Activated CD4-positive, alpha-beta T cell treated with anti-CD3 and anti-CD28 coated beads, Interleukin-2, amount 10 ng/mL, durations not matched to agents 24 days and 14 days (primary cell): ENCODE measurements at regions not wholly inside any gene's neighbourhood (a gene's known extent, or its start where the extent isn't known, plus 50 kb on each side); places are given as distances from the start of the nearest gene placed in this dataset.
"Not testable (repeated sequence)": the region's sequence is repeated elsewhere in the genome, so short reads cannot be mapped to it uniquely, and the experiment has no call there.

ENCODE experiments used
- DNase-seq: peaks from one replicate; pipeline ENCODE4 v3.0.0; 2022
- H3K27ac Mint-ChIP-seq: one replicate; pipeline ENCODE4 v1.8.0; 2022; ENCODE audit warnings: mild to moderate bottlenecking, mixed read lengths
- H3K27me3 Mint-ChIP-seq: one replicate; pipeline ENCODE4 v1.8.0; 2022; ENCODE audit warnings: mixed read lengths
- H3K36me3 Mint-ChIP-seq: one replicate; pipeline ENCODE4 v1.8.0; 2022; ENCODE audit warnings: low read depth, mild to moderate bottlenecking, mixed read lengths
- H3K4me1 Mint-ChIP-seq: one replicate; pipeline ENCODE4 v1.8.0; 2021; ENCODE audit warnings: mixed read lengths
- H3K4me3 Mint-ChIP-seq: one replicate; pipeline ENCODE4 v1.8.0; 2022; ENCODE audit warnings: mild to moderate bottlenecking, moderate library complexity, mixed read lengths
- H3K9me3 Mint-ChIP-seq: one replicate; pipeline ENCODE4 v1.8.0; 2021; ENCODE audit warnings: mixed read lengths
- intact Hi-C: fragments of 100-400 bp; cut with micrococcal nuclease; formaldehyde crosslinking; loops from one replicate; pipeline ENCODE4 v1.15.1; 2023

- DNase-seq, H3K4me3 Mint-ChIP-seq, H3K27ac Mint-ChIP-seq, H3K27me3 Mint-ChIP-seq, intact Hi-C loops, H3K9me3 Mint-ChIP-seq, H3K36me3 Mint-ChIP-seq, H3K4me1 Mint-ChIP-seq: not testable (repeated sequence)
These were observed 3964.0 kb upstream of the TPTE start for GRCh38 chr21:6557415-6557814.

- H3K27me3 Mint-ChIP-seq, H3K36me3 Mint-ChIP-seq, H3K4me3 Mint-ChIP-seq, DNase-seq, H3K27ac Mint-ChIP-seq, H3K4me1 Mint-ChIP-seq, H3K9me3 Mint-ChIP-seq, intact Hi-C loops: not testable (repeated sequence)
These were observed 3960.2 kb upstream of the TPTE start for GRCh38 chr21:6561168-6561567.

GRCh38 chr21:6561578-6561977 is 3959.8 kb upstream of the TPTE start:
- H3K27me3 Mint-ChIP-seq, H3K36me3 Mint-ChIP-seq, DNase-seq, H3K9me3 Mint-ChIP-seq, H3K4me1 Mint-ChIP-seq, intact Hi-C loops, H3K4me3 Mint-ChIP-seq, H3K27ac Mint-ChIP-seq: not testable (repeated sequence)

- intact Hi-C loops, H3K27ac Mint-ChIP-seq, H3K9me3 Mint-ChIP-seq, H3K27me3 Mint-ChIP-seq, H3K4me1 Mint-ChIP-seq, H3K4me3 Mint-ChIP-seq, DNase-seq, H3K36me3 Mint-ChIP-seq: not testable (repeated sequence)
These were observed 3956.7 kb upstream of the TPTE start for GRCh38 chr21:6564543-6565166.

- H3K9me3 Mint-ChIP-seq, H3K4me1 Mint-ChIP-seq, intact Hi-C loops, H3K27me3 Mint-ChIP-seq, H3K36me3 Mint-ChIP-seq: not testable (repeated sequence)
- H3K4me3 Mint-ChIP-seq: peak overlapping the region; percentile 30
- DNase-seq: peak; percentile 63
- peak overlapping the region; percentile 66 for H3K27ac Mint-ChIP-seq
These were observed 3955.9 kb upstream of the TPTE start for GRCh38 chr21:6565190-6566094.

DNA sequence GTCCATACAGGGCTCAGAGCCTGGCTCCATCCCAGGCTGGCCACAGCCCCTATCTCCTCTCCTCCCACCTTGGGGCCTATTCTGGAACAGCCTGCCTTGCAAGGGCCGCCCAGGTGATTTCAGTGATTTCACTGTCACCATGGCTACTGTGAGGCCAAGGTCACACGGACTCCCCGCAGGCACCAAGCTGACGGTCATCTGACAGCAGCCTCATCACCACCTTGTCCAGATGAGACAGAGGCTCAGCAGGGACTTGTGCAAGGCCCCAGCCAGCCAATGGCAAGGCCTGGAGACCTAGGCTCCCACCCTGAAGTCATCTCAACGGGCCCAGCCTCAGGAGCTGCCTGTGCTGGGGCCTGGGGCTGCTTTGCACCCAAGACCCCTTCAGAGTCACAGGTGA is 3953.8 kb upstream of the TPTE start:
- H3K27ac Mint-ChIP-seq, intact Hi-C loops, H3K4me3 Mint-ChIP-seq, H3K36me3 Mint-ChIP-seq, H3K27me3 Mint-ChIP-seq, H3K4me1 Mint-ChIP-seq, H3K9me3 Mint-ChIP-seq, DNase-seq: not testable (repeated sequence)

DNA sequence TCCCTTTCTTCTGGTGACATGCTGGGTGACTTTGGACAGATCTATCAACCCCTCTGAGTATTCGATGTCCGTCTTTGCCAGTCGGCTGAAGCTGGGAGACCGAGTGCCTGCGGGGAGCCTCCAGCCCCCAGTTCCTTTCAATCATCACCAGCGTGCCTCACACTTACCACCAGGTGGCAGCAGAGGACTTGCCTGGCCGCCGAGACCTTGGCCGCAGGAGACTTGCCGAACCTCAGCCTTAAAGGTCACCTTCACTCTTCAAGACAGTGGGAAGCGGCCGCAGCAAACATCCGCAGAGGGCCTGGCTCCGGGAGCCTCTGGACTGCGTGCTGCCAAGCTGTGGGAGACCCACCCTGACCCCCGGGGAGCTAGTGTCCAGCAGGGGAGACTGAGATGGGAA is 3952.2 kb upstream of the TPTE start:
- H3K4me1 Mint-ChIP-seq, H3K9me3 Mint-ChIP-seq, H3K36me3 Mint-ChIP-seq, H3K27ac Mint-ChIP-seq, H3K4me3 Mint-ChIP-seq, H3K27me3 Mint-ChIP-seq, intact Hi-C loops, DNase-seq: not testable (repeated sequence)

DNA sequence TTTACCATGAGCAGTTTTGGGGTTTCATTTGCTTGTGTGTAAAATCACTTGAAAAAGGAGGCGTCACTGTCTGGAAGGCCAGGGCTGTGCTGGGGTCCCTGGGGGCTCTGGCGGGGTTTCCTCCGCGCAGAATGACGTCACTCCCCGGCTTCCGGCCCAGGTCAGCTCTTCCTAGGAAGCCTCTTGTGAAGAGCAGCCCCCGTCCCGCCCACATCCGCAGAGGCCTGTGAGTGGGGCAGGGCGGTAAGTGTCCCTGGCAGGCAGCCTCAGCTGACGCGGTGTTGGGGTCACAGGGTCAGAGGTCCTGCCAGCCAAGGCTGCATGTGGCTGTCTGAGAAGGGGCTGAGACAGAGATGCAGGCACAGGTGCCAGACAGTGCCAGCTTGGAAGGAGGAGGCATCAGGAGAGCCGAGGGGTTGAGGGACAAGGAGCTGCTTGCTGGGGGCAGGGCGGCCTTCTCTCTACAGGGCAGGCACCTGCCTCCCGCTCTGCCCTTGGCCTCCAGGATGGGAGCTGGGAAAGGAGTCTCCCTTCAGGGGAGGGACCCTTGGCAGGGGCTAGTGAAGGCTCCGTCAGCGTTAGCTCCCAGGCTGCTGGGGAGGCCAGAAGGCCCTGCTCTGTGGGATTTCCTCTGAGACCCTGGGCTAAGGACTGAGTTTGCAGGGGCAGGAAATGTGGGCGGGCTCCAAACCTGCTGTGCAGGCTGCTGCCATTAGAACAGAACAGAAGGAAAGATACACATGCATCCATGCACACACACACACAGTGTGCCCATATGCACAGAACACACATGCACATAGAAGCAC is 3951.6 kb upstream of the TPTE start:
- H3K9me3 Mint-ChIP-seq, H3K4me3 Mint-ChIP-seq, H3K27ac Mint-ChIP-seq, H3K36me3 Mint-ChIP-seq, H3K27me3 Mint-ChIP-seq, intact Hi-C loops, H3K4me1 Mint-ChIP-seq, DNase-seq: not testable (repeated sequence)

DNA sequence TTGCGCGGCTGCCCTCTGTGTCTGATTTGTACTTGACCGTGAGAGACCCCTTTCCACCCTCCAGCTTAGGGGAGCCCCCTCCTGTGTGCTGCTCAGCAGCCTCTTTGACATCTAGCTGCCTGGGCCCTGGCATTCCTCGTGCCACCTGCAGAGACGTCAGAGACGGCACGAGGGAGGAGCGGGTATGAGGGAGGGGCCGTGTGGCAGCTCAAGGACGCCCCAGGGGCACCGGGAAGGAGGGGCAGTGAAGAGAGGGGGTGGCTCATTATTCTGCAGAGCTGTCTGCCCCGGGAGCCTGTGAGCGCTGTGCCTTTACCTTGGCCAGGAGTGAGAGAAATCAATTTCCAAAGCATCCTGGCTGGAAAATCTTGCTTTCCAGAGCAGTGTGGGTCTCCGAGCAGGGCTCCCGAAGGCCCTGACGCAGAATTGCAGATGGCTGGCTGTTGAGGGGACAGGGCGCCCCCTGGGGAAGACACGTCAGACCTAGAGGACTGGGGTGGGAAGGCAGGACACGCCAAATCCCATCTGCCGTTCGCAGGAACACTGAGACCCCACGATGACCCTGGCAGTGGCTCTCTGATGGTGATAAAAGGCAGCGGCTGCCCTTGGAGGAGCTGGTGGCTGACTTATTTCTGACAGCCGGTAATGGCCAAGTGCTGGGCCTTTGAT is 3950.5 kb upstream of the TPTE start:
- intact Hi-C loops, H3K27ac Mint-ChIP-seq, H3K36me3 Mint-ChIP-seq, H3K9me3 Mint-ChIP-seq, H3K4me3 Mint-ChIP-seq, H3K27me3 Mint-ChIP-seq, DNase-seq, H3K4me1 Mint-ChIP-seq: not testable (repeated sequence)

- H3K4me1 Mint-ChIP-seq, H3K4me3 Mint-ChIP-seq, H3K9me3 Mint-ChIP-seq, H3K27me3 Mint-ChIP-seq, H3K36me3 Mint-ChIP-seq, intact Hi-C loops, H3K27ac Mint-ChIP-seq, DNase-seq: not testable (repeated sequence)
These were observed 3947.8 kb upstream of the TPTE start for GRCh38 chr21:6573576-6573975.

DNA sequence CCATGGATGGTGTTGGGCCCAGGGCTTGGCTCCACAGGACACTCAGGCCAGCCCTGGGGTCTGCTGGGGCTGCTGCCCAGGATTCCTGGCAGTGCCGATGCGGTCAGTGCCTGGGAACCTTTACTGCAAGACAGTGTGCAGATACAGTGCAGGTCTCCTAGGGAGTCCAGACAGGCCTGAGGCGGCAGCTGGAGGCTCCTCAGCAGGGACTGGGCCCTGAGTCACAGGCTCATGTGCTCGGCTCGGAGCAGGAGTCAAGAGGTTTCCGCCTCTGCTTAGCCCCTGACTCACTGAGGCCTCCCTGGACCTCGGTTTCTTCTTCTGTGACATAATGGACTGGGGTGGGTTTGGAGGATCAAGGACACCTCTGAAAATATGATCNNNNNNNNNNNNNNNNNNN is 3941.6 kb upstream of the TPTE start:
- DNase-seq, H3K4me1 Mint-ChIP-seq, intact Hi-C loops, H3K9me3 Mint-ChIP-seq, H3K4me3 Mint-ChIP-seq, H3K36me3 Mint-ChIP-seq, H3K27me3 Mint-ChIP-seq, H3K27ac Mint-ChIP-seq: not testable (repeated sequence)
